ENCODE measurements at regions not wholly inside any gene's neighbourhood (a gene's known extent, or its start where the extent isn't known, plus 50 kb on each side); places are given as distances from the start of the nearest gene placed in this dataset.
A peak's percentile ranks its signal among the peaks of the same experiment; 100 is the strongest.
"Not testable (repeated sequence)": the region's sequence is repeated elsewhere in the genome, so short reads cannot be mapped to it uniquely, and the experiment has no call there.

GRCh38 chr2:19169134-19169768 lies 189.2 kb downstream of the OSR1 start:
- no peak overlapping the region for H3K27ac ChIP-seq (ENCODE audit: extremely low read length, insufficient read depth, low read length)
- no TSS peak for BruUV-seq (replicated peaks)
- H3K79me2 ChIP-seq (ENCODE audit: insufficient read depth, low read length) = no peaks in the 10 kb centered on the region
- no peak overlapping the region for H2AFZ ChIP-seq (ENCODE audit: low read length)
- POLR2A ChIA-PET = no interaction called here
- no peaks in the 10 kb centered on the region for H3K4me1 ChIP-seq (ENCODE audit: insufficient read depth, low read length)
- no peaks in the 10 kb centered on the region for H4K20me1 ChIP-seq (ENCODE audit: insufficient read depth, low read length)
- DNase-seq (ENCODE audit: low spot score) (no peak), FAIRE-seq (no peak), ATAC-seq (no peak)
- H3K4me2 ChIP-seq (ENCODE audit: low read depth, low read length) = no peak overlapping the region
- in situ Hi-C loops (cut with HindIII; ENCODE audit: extremely low pct_ligation_motif_present, low pct_unique_long_range_greater_than_20kb) (no loop called here), intact Hi-C loops (cut with micrococcal nuclease; ENCODE audit: unreplicated experiment) (no loop called here)
- WGBS (ENCODE audit: low lambda C conversion rate) = 37% methylated on average over 2 of the region's 2 CpGs
- H3K4me3 ChIP-seq (replicated peaks in 1 of 3; ENCODE audit: insufficient read depth in 1 of 3, low read depth in 2 of 3, low read length in 3 of 3) = no peak overlapping the region
- no peaks in the 10 kb centered on the region for H3K27me3 ChIP-seq (ENCODE audit: control insufficient read depth in 1 of 2, insufficient read depth in 2 of 2, low read length in 2 of 2)
- H3K9me3 ChIP-seq (ENCODE audit: low read length) = no peaks in the 10 kb centered on the region
- CTCF ChIA-PET (ENCODE audit: low intra/inter-chr PET ratio, low total read pairs) = no interaction called here
- TF ChIP-seq SOX6 (IDR thresholded peaks at IDR 0.05) = no peak
- no peak for TF ChIP-seq SOX6 (CRISPR knock-in tag; IDR thresholded peaks at IDR 0.05)
- TF ChIP-seq ZNF264 (CRISPR knock-in tag; IDR thresholded peaks at IDR 0.05) = no peak
- no peak for TF ChIP-seq TGIF2 (CRISPR knock-in tag; IDR thresholded peaks at IDR 0.05)
- TF ChIP-seq ZNF570 (CRISPR knock-in tag; IDR thresholded peaks at IDR 0.05; ENCODE audit: borderline replicate concordance) = no peak
- TF ChIP-seq NCOR1 (IDR thresholded peaks at IDR 0.05; ENCODE audit: borderline replicate concordance, low read length) = no peak
- TF ChIP-seq FOXK2 (IDR thresholded peaks at IDR 0.05) = no peak
- no peaks in the 10 kb centered on the region for H3K36me3 ChIP-seq (replicated peaks in 1 of 2; ENCODE audit: control insufficient read depth in 1 of 2, insufficient read depth in 2 of 2, low read length in 2 of 2)
- H3K9ac ChIP-seq (ENCODE audit: insufficient read depth, low read depth, low read length) = no peak overlapping the region

- H3K4me3 ChIP-seq (replicated peaks in 1 of 3; ENCODE audit: insufficient read depth in 1 of 3, low read depth in 2 of 3, low read length in 3 of 3); FAIRE-seq; H3K79me2 ChIP-seq (ENCODE audit: insufficient read depth, low read length); H3K27me3 ChIP-seq (ENCODE audit: control insufficient read depth in 1 of 2, insufficient read depth in 2 of 2, low read length in 2 of 2); H3K9me3 ChIP-seq (ENCODE audit: low read length); H3K27ac ChIP-seq (ENCODE audit: extremely low read length, insufficient read depth, low read length); intact Hi-C loops (cut with micrococcal nuclease; ENCODE audit: unreplicated experiment); POLR2A ChIA-PET; ATAC-seq; H3K36me3 ChIP-seq (replicated peaks in 1 of 2; ENCODE audit: control insufficient read depth in 1 of 2, insufficient read depth in 2 of 2, low read length in 2 of 2); CTCF ChIA-PET (ENCODE audit: low intra/inter-chr PET ratio, low total read pairs); H3K4me1 ChIP-seq (ENCODE audit: insufficient read depth, low read length); in situ Hi-C loops (cut with HindIII; ENCODE audit: extremely low pct_ligation_motif_present, low pct_unique_long_range_greater_than_20kb); BruUV-seq (replicated peaks); H2AFZ ChIP-seq (ENCODE audit: low read length); H4K20me1 ChIP-seq (ENCODE audit: insufficient read depth, low read length); H3K9ac ChIP-seq (ENCODE audit: insufficient read depth, low read depth, low read length); TF ChIP-seq FOXA1, SOX6 (IDR thresholded peaks at IDR 0.05): not testable (repeated sequence)
- peak overlapping the region; percentile 36; the same call in 1 of the 2 replicates for H3K4me2 ChIP-seq (ENCODE audit: low read depth, low read length)
- peak; percentile 7 for DNase-seq (ENCODE audit: low spot score)
- WGBS (ENCODE audit: low lambda C conversion rate) = 1% methylated on average over 8 of the region's 9 CpGs
- 0 out of 2 replicates have a peak, but pooled peaks have one; percentile 47 for TF ChIP-seq FOXA3 (CRISPR knock-in tag; IDR thresholded peaks at IDR 0.05)
- TF ChIP-seq FOXA1 (CRISPR knock-in tag; IDR thresholded peaks at IDR 0.05) = peak; percentile 74
- TF ChIP-seq ZNF281 (CRISPR knock-in tag; IDR thresholded peaks at IDR 0.05; ENCODE audit: borderline replicate concordance) = peak; percentile 86
- TF ChIP-seq ZNF292 (CRISPR knock-in tag; IDR thresholded peaks at IDR 0.05; ENCODE audit: borderline replicate concordance, low read depth) = 0 out of 2 replicates have a peak, but pooled peaks have one; percentile 66
- peak; percentile 35 for TF ChIP-seq YY1 (IDR thresholded peaks at IDR 0.05; ENCODE audit: insufficient read depth, insufficient replicate concordance, low read depth, low read length)
- TF ChIP-seq ZFP91 (CRISPR knock-in tag; IDR thresholded peaks at IDR 0.05; ENCODE audit: borderline replicate concordance) = 0 out of 2 replicates have a peak, but pooled peaks have one; percentile 15
- peak; percentile 12; the same call in 1 of the 2 replicates for TF ChIP-seq SP5 (CRISPR knock-in tag; IDR thresholded peaks at IDR 0.05; ENCODE audit: borderline replicate concordance, low read depth)
- peak; percentile 18; the same call in 1 of the 2 replicates for TF ChIP-seq SOX6 (CRISPR knock-in tag; IDR thresholded peaks at IDR 0.05)
- 0 out of 2 replicates have a peak, but pooled peaks have one; percentile 19 for TF ChIP-seq ZMYM4 (CRISPR knock-in tag; IDR thresholded peaks at IDR 0.05)
These were observed 194.3 kb downstream of the OSR1 start for GRCh38 chr2:19164099-19164498.
